HG02840 (cell line): ENCODE measurements at regions not wholly inside any gene's neighbourhood (a gene's known extent, or its start where the extent isn't known, plus 50 kb on each side); places are given as distances from the start of the nearest gene placed in this dataset.

Experiments used
- ATAC-seq: cut with Tn5 transposase; IDR thresholded peaks from one replicate; pipeline ENCODE4 v1.9.1; 2021; ENCODE audit warnings: mild to moderate bottlenecking, moderate library complexity, moderate number of reproducible peaks; ENCODE audit not compliant: unreplicated experiment, low FRiP score

- ATAC-seq, result no peak
These were observed 62.1 kb upstream of the PRSS58 start for GRCh38 chr7:142319970-142320369.

- ATAC-seq, result no peak
These were observed 56.4 kb upstream of the PRSS58 start for GRCh38 chr7:142314281-142314680.

- ATAC-seq, result no peak
These were observed 55.7 kb upstream of the PRSS58 start for GRCh38 chr7:142313528-142313927.

GRCh38 chr7:142311876-142312275 lies 54.0 kb upstream of the PRSS58 start:
- no peak for ATAC-seq

- no peak for ATAC-seq
These were observed 51.1 kb upstream of the PRSS58 start for GRCh38 chr7:142308918-142309317.

GRCh38 chr7:142308326-142308725 lies 50.5 kb upstream of the PRSS58 start:
- no peak for ATAC-seq
